Stimulated activated naive CD8-positive, alpha-beta T cell treated with anti-CD3 and anti-CD28 coated beads, Interleukin-15, amount 100 ng/mL, for 72 hours (primary cell): ENCODE measurements at regions not wholly inside any gene's neighbourhood (a gene's known extent, or its start where the extent isn't known, plus 50 kb on each side); places are given as distances from the start of the nearest gene placed in this dataset.
"Not testable (repeated sequence)": the region's sequence is repeated elsewhere in the genome, so short reads cannot be mapped to it uniquely, and the experiment has no call there.

Experiments used
- ATAC-seq: fragments of 150-1000 bp; cut with Tn5 transposase; 2 replicates; pipeline ENCODE4 v1.10.0; 2021; ENCODE audit warnings: mild to moderate bottlenecking, moderate library complexity
- DNase-seq, 2 donors: peaks; one replicate each; pipeline ENCODE4 v3.0.0; 2021 to 2022
- H3K27ac Mint-ChIP-seq, 2 donors: one replicate each; pipeline ENCODE4 v1.8.0; 2022; ENCODE audit warnings: mild to moderate bottlenecking in 2 of 2, mixed read lengths in 2 of 2, moderate library complexity in 2 of 2
- H3K27me3 Mint-ChIP-seq: one replicate; pipeline ENCODE4 v1.8.0; 2022; ENCODE audit warnings: mixed read lengths
- H3K4me1 Mint-ChIP-seq: one replicate; pipeline ENCODE4 v1.8.0; 2022; ENCODE audit warnings: mild to moderate bottlenecking, mixed read lengths
- H3K4me3 Mint-ChIP-seq, 2 donors: one replicate each; pipeline ENCODE4 v1.8.0; 2022; ENCODE audit warnings: mild to moderate bottlenecking in 2 of 2, mixed read lengths in 2 of 2, moderate library complexity in 1 of 2
- H3K9me3 Mint-ChIP-seq, 2 donors: one replicate each; pipeline ENCODE4 v1.8.0; 2022; ENCODE audit warnings: mixed read lengths in 2 of 2

GRCh38 chr5:17737092-17737491, 102.8 kb downstream of the TAF11L14 start:
- no peak for DNase-seq
- Mint-ChIP-seq H3K4me1 (no peaks in the 10 kb centered on the region), H3K4me3 (no peak overlapping the region), H3K27me3 (no peaks in the 10 kb centered on the region), H3K9me3 (peaks cover 8 to 14% of the 10 kb centered on the region in 2 donors), H3K27ac (no peak overlapping the region)
- ATAC-seq = no peak

DNA sequence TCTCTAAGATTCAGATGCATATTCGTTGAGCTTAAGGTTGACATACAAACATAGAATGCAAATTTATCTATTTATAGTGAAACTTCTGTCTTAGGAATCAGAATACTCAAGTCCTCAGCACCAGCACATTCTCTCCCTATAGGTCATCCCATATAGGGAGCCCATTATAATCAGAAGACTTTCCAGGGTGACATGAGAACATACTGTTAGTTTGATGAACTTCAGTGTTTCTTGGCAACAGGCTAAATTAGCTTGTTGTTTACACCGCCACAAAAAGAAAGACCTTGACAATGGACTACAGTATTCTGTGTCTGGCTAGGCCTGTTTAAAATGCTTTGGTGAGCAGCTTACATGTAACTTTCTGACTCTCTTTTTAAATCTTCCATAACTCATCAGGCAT, 104.2 kb downstream of the TAF11L14 start:
- no peak overlapping the region for H3K27ac Mint-ChIP-seq
- DNase-seq = no peak
- no peak for ATAC-seq
- no peak overlapping the region for H3K4me3 Mint-ChIP-seq
- H3K4me1 Mint-ChIP-seq = no peaks in the 10 kb centered on the region
- H3K9me3 Mint-ChIP-seq = peaks cover 8 to 14% of the 10 kb centered on the region in 2 donors
- no peaks in the 10 kb centered on the region for H3K27me3 Mint-ChIP-seq

DNA sequence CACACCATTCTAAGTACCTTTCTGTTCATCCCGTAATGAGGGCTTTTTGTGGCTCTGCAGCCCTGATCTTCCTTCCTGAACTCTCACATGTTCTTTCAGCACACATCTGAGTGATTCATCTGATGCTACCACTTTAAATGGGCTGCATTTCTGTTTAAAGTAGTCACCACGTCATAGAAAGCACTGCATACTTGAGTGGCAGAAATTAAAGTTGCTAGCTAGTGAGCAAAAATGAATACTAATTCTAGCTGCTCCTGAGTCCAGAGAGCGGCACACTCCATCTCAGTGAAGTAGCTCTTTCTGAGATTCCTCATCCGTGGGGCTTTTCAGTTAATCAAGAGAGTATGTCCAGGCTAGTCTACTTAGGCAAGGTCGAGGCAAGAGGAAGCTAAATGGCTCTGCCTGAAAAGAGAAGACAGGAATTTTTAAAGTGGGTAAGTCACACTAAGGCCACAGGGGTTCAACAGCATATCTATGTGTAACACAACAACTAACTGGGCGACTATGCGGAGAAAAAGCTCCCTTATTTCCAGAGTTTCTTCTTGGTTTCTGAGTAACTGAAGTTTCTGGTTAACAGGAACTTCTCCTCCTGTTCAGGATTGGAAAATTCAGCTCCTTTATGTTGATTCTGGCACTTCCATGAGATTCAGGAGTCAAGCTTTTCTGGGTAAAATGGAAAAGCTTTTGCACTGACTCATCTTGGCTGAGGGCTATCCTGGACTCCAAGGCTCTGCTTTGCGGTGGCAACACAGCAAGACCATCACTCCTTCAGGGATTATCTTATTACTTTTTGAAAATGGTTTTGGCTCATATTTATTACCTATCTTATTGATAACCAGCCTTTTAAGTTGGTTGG, 109.5 kb downstream of the TAF11L14 start:
- Mint-ChIP-seq H3K27ac (no peak overlapping the region), H3K9me3 (peaks cover 4 to 5% of the 10 kb centered on the region in 2 donors), H3K4me1 (no peaks in the 10 kb centered on the region), H3K4me3 (no peak overlapping the region), H3K27me3 (no peaks in the 10 kb centered on the region)
- DNase-seq = no peak
- ATAC-seq = no peak

DNA sequence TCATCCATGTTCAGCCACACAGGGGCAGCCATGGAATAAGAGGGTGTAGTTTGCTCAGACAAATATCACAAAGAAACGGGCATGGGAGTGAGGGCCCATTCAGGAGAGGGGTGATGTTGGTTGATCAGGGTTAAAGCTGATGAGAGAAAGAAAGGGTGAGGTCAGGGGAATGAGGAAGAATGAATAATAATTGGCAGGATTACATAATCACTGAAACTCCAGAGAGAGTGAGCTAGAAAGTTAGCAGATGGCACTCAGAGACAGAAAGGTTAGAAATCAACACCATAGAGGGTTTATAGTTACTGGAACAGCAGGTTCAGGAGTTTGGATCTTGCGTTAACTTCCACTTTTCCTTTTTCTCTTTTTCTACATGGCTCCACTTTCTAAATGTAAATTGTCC, 113.9 kb downstream of the TAF11L14 start:
- H3K27ac Mint-ChIP-seq = no peak overlapping the region
- no peak overlapping the region for H3K4me3 Mint-ChIP-seq
- no peaks in the 10 kb centered on the region for H3K9me3 Mint-ChIP-seq
- DNase-seq (no peak), ATAC-seq (no peak)
- H3K27me3 Mint-ChIP-seq = no peaks in the 10 kb centered on the region
- no peaks in the 10 kb centered on the region for H3K4me1 Mint-ChIP-seq

DNA sequence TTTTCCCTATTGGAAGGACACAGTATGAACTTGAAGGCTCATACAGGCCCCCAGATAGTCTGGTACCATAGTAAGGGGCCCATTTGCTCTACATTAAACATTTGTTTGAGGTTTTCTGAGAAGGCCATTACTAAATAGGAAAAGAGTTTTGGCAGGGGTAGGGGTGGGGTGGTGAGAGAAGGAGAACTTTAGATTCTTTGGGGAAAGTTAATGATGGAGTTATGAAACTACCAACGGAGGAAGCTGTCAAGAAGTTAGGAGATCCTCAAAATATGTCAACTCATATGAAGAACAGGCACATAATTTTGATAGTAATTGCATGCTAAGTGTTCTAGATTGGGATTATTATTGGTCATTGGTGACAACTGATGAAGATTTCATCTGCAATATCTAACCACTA, 114.7 kb downstream of the TAF11L14 start:
- Mint-ChIP-seq H3K4me3 (no peak overlapping the region), H3K27ac (no peak overlapping the region), H3K27me3 (no peaks in the 10 kb centered on the region), H3K9me3 (no peaks in the 10 kb centered on the region), H3K4me1 (no peaks in the 10 kb centered on the region)
- DNase-seq = no peak
- no peak for ATAC-seq

DNA sequence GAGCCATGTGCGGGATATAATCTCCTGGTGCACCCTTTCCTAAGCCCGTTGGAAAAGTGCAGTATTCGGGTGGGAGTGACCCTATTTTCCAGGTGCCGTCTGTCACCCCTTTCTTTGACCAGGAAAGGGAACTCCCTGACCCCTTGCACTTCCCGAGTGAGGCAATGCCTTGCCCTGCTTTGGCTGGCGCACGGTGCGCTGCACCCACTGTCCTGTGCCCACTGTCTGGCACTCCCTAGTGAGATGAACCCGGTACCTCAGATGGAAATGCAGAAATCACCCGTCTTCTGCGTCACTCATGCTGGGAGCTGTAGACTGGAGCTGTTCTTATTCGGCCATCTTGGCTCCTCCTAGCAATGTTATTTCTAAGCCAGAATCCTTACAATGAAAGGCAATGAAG, 121.1 kb downstream of the TAF11L14 start:
- not testable (repeated sequence) for H3K27ac Mint-ChIP-seq, ATAC-seq, H3K9me3 Mint-ChIP-seq, H3K27me3 Mint-ChIP-seq, DNase-seq, H3K4me1 Mint-ChIP-seq, H3K4me3 Mint-ChIP-seq

GRCh38 chr5:17761326-17761725, 127.1 kb downstream of the TAF11L14 start:
- Mint-ChIP-seq H3K27ac (no peak overlapping the region), H3K4me3 (no peak overlapping the region), H3K9me3 (peaks cover 13 to 25% of the 10 kb centered on the region in 2 donors), H3K4me1 (no peaks in the 10 kb centered on the region), H3K27me3 (no peaks in the 10 kb centered on the region)
- DNase-seq = no peak
- ATAC-seq = no peak

- Mint-ChIP-seq H3K4me3 (no peak overlapping the region), H3K27me3 (no peaks in the 10 kb centered on the region), H3K4me1 (no peaks in the 10 kb centered on the region), H3K27ac (no peak overlapping the region), H3K9me3 (peaks cover 13 to 35% of the 10 kb centered on the region in 2 donors)
- DNase-seq (no peak), ATAC-seq (no peak)
Observed at GRCh38 chr5:17763301-17763700, 129.0 kb downstream of the TAF11L14 start.

GRCh38 chr5:17766031-17766430, 131.8 kb downstream of the TAF11L14 start:
- no peaks in the 10 kb centered on the region for H3K27me3 Mint-ChIP-seq
- ATAC-seq (no peak), DNase-seq (no peak)
- H3K4me3 Mint-ChIP-seq = no peak overlapping the region
- peaks cover 4 to 30% of the 10 kb centered on the region in 2 donors for H3K9me3 Mint-ChIP-seq
- no peak overlapping the region for H3K27ac Mint-ChIP-seq
- H3K4me1 Mint-ChIP-seq = no peaks in the 10 kb centered on the region

GRCh38 chr5:17769277-17769676, 135.0 kb downstream of the TAF11L14 start:
- ATAC-seq = no peak
- DNase-seq = no peak
- Mint-ChIP-seq H3K27me3 (no peaks in the 10 kb centered on the region), H3K9me3 (peaks cover 2 to 39% of the 10 kb centered on the region in 2 donors), H3K4me1 (no peaks in the 10 kb centered on the region), H3K27ac (no peak overlapping the region), H3K4me3 (no peak overlapping the region)

DNA sequence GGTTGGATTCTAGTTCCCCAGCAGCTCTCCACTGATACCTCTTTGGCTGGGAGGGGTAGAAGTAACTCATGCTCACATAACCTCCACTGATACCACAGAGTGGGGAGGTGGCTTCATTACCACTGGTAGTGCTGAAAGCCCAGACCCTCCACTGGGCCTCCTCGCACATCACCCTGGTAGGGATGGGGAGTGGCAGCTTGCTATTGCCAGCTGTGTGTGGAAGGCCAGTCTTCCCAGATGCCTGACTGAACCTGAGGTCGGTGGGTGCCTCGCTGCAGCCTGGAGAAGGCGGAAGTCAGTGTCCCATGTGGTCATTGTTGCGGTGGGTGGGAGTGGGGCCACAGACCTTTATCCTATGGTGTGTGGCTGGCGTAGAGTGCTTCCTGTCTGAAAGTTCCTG, 138.0 kb downstream of the TAF11L14 start:
- no peak overlapping the region for H3K4me3 Mint-ChIP-seq
- no peaks in the 10 kb centered on the region for H3K27me3 Mint-ChIP-seq

GRCh38 chr5:17785774-17786173, 151.5 kb downstream of the TAF11L14 start:
- H3K4me1 Mint-ChIP-seq = no peaks in the 10 kb centered on the region
- H3K4me3 Mint-ChIP-seq = no peak overlapping the region
- no peak overlapping the region for H3K27ac Mint-ChIP-seq
- peaks cover 0 to 7% of the 10 kb centered on the region in 2 donors for H3K9me3 Mint-ChIP-seq
- ATAC-seq (no peak), DNase-seq (no peak)
- H3K27me3 Mint-ChIP-seq = no peaks in the 10 kb centered on the region

More for the DNA sequence above, 138.0 kb downstream of the TAF11L14 start:
- Mint-ChIP-seq H3K9me3 (peaks cover 0 to 23% of the 10 kb centered on the region in 2 donors), H3K27ac (no peak overlapping the region), H3K4me1 (no peaks in the 10 kb centered on the region)
- DNase-seq (no peak), ATAC-seq (no peak)

GRCh38 chr5:17788351-17788750, 154.1 kb downstream of the TAF11L14 start:
- no peak overlapping the region for H3K4me3 Mint-ChIP-seq
- H3K4me1 Mint-ChIP-seq = no peaks in the 10 kb centered on the region
- no peak overlapping the region for H3K27ac Mint-ChIP-seq
- no peaks in the 10 kb centered on the region for H3K27me3 Mint-ChIP-seq
- H3K9me3 Mint-ChIP-seq = peaks cover 0 to 7% of the 10 kb centered on the region in 2 donors
- ATAC-seq = no peak
- DNase-seq = no peak

DNA sequence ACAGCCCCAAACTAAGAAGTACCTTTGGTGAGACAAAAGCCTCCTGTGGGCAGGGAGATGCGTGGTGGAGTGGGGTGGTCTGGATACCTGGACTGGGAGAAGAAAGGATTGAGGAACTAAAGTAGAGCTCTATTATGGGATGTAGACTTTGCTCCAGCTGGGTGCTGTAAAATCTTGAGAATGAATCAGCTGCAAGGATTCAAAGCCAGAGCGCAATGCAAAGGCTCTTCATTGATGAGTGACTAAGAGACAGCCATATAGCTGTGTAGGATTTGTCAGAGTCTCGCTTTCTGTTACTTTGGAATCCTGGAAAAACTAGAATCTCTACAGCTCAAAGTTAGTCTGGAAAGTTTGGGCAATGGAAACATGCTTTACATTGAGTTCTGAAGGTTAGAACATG, 159.9 kb downstream of the TAF11L14 start:
- peaks cover 6 to 24% of the 10 kb centered on the region in 2 donors for H3K9me3 Mint-ChIP-seq
- no peaks in the 10 kb centered on the region for H3K4me1 Mint-ChIP-seq
- H3K27ac Mint-ChIP-seq = no peak overlapping the region
- H3K4me3 Mint-ChIP-seq = no peak overlapping the region
- DNase-seq (no peak), ATAC-seq (no peak)
- H3K27me3 Mint-ChIP-seq = no peaks in the 10 kb centered on the region

DNA sequence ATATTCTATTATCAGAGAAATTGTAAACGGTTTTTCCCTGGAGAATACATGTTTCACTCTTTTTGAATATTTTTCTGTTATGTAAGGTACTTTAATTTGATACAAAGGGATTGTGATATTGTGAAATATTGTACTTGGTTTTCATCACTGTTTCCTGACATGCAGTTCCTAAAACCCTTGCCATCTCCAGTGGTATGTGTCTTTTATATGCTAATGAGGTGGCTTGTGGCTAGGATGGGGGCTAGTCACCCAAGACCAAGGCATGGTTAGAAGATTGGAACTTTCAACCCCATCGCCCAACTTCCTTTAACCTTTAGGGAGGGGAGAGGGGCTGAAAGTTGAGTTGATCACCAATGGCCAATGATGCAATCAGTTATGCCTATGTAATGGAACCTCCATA, 160.6 kb downstream of the TAF11L14 start:
- Mint-ChIP-seq H3K9me3 (peaks cover 6 to 20% of the 10 kb centered on the region in 2 donors), H3K27ac (no peak overlapping the region), H3K4me3 (no peak overlapping the region), H3K27me3 (no peaks in the 10 kb centered on the region), H3K4me1 (no peaks in the 10 kb centered on the region)
- no peak for DNase-seq
- no peak for ATAC-seq

DNA sequence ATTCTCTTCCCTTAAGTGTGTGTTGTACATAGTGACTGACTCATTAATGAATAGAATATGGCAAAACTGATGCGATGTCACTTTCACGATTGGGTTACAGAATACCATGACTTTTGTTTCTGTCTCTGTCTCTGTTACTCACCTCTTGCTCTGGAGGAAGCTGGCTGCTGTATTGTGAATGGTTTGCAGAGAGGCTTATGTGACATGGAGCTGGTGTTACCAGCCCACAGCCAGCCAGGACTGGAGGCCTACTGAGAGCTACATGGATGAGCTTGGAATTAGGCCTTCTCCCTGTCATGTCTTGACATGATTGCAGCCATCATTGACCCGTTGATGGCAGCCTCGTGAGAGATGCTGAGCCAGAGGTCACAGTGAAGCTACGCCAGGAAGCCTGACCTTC, 161.9 kb downstream of the TAF11L14 start:
- Mint-ChIP-seq H3K4me3 (no peak overlapping the region), H3K27me3 (no peaks in the 10 kb centered on the region), H3K4me1 (no peaks in the 10 kb centered on the region), H3K27ac (no peak overlapping the region), H3K9me3 (peaks cover 6 to 20% of the 10 kb centered on the region in 2 donors)
- ATAC-seq (no peak), DNase-seq (no peak)
